ENCODE measurements at regions not wholly inside any gene's neighbourhood (a gene's known extent, or its start where the extent isn't known, plus 50 kb on each side); places are given as distances from the start of the nearest gene placed in this dataset.

- Histone ChIP-seq H3K4me3 (no peak overlapping the region), H3K36me3 (no peaks in the 10 kb centered on the region), H3K9me3 (peaks cover 0 to 5% (median 0%) of the 10 kb centered on the region in 11 donors), H3K4me1 (no peaks in the 10 kb centered on the region), H3K27me3 (no peaks in the 10 kb centered on the region), H3K27ac (no peak overlapping the region)
- no peak for TF ChIP-seq CTCF (IDR thresholded peaks at IDR 0.05)
- DNase-seq (no peak), ATAC-seq (no peak)
- 27 to 35% methylated on average over 1 of the region's 1 CpG for WGBS, 2 donors
- intact Hi-C loops (cut with DNase I), result no loop called here
Measured at GRCh38 chr2:125427721-125428315, 1228.1 kb upstream of the GYPC start.

GRCh38 chr2:125444106-125444505 is 1211.9 kb upstream of the GYPC start:
- H3K27me3 ChIP-seq, result no peaks in the 10 kb centered on the region
- TF ChIP-seq CTCF (IDR thresholded peaks at IDR 0.05), result no peak
- peaks cover 0 to 13% (median 0%) of the 10 kb centered on the region in 11 donors for H3K9me3 ChIP-seq
- intact Hi-C loops (cut with DNase I), result no loop called here
- H3K36me3 ChIP-seq, result no peaks in the 10 kb centered on the region
- no peak overlapping the region for H3K4me3 ChIP-seq
- ATAC-seq (no peak), DNase-seq (no peak)
- no peaks in the 10 kb centered on the region for H3K4me1 ChIP-seq
- 77 to 84% methylated on average over 5 of the region's 5 CpGs for WGBS, 2 donors
- no peak overlapping the region for H3K27ac ChIP-seq

GRCh38 chr2:125445495-125445894 is 1210.5 kb upstream of the GYPC start:
- no peak for ATAC-seq

GRCh38 chr2:125450092-125450491 is 1205.9 kb upstream of the GYPC start:
- Histone ChIP-seq H3K27me3 (no peaks in the 10 kb centered on the region), H3K36me3 (no peaks in the 10 kb centered on the region), H3K27ac (no peak overlapping the region), H3K4me3 (no peak overlapping the region), H3K9me3 (peaks cover 0 to 32% (median 0%) of the 10 kb centered on the region in 11 donors), H3K4me1 (no peaks in the 10 kb centered on the region)
- intact Hi-C loops (cut with DNase I), result no loop called here
- TF ChIP-seq CTCF (IDR thresholded peaks at IDR 0.05), result no peak
- no peak for ATAC-seq
- 74 to 80% methylated on average over 4 of the region's 4 CpGs for WGBS, 2 donors
- DNase-seq, result no peak

More at GRCh38 chr2:125445495-125445894, 1210.5 kb upstream of the GYPC start:
- Histone ChIP-seq H3K9me3 (peaks cover 0 to 19% (median 0%) of the 10 kb centered on the region in 11 donors), H3K4me3 (no peak overlapping the region), H3K27me3 (no peaks in the 10 kb centered on the region), H3K36me3 (no peaks in the 10 kb centered on the region), H3K4me1 (no peaks in the 10 kb centered on the region), H3K27ac (no peak overlapping the region)
- TF ChIP-seq CTCF (IDR thresholded peaks at IDR 0.05), result no peak
- intact Hi-C loops (cut with DNase I), result no loop called here
- DNase-seq, result no peak
